ENCODE measurements at regions not wholly inside any gene's neighbourhood (a gene's known extent, or its start where the extent isn't known, plus 50 kb on each side); places are given as distances from the start of the nearest gene placed in this dataset.

GRCh38 chr17:59496178-59496577 is 69.2 kb upstream of the DHX40 start:
- H4K91ac ChIP-seq (ENCODE audit: insufficient read length, low read depth, low read length): no peak overlapping the region
- no CpG with 5 or more reads among the region's 1 CpG for WGBS (ENCODE audit: extremely low coverage, insufficient read length, low lambda C conversion rate)
- H3K79me2 ChIP-seq (ENCODE audit: insufficient read depth, low read length): no peaks in the 10 kb centered on the region
- H3K79me1 ChIP-seq (ENCODE audit: insufficient read depth, low read depth, low read length, poor library complexity, severe bottlenecking): no peaks in the 10 kb centered on the region
- no peak overlapping the region for H2BK12ac ChIP-seq (ENCODE audit: insufficient read length, low read depth, low read length)
- Mint-ChIP-seq H3K4me1 (0 out of 4 replicates have a peak, but pooled peaks cover 0 to 2% of the 10 kb centered on the region in 2 experiments), H3K27me3 (ENCODE audit: low read depth) (peaks cover 1% of the 10 kb centered on the region; the same call in 1 of the 2 replicates), H3K36me3 (ENCODE audit: insufficient read depth in 1 of 3, low read depth in 3 of 3) (no peaks in the 10 kb centered on the region; a peak in 2 of 7 replicates), H3K9me3 (peaks cover 0 to 6% of the 10 kb centered on the region in 2 experiments; a peak in 4 of 5 replicates), H3K4me3 (no peak overlapping the region), H3K27ac (no peak overlapping the region)
- no peak overlapping the region for H3T11ph ChIP-seq (ENCODE audit: low read length)
- no peak overlapping the region for H3K23ac ChIP-seq (ENCODE audit: insufficient read length, low read depth, low read length)
- H3K27me3 ChIP-seq (ENCODE audit: insufficient read depth, low read length): no peaks in the 10 kb centered on the region
- H4K20me1 ChIP-seq (ENCODE audit: control insufficient read depth, insufficient read depth, insufficient read length): no peaks in the 10 kb centered on the region
- H3K4ac ChIP-seq (ENCODE audit: low read depth, low read length): no peak overlapping the region
- no peak overlapping the region for H4K8ac ChIP-seq (replicated peaks; ENCODE audit: insufficient read length, low read depth, low read length)
- H3K56ac ChIP-seq (ENCODE audit: insufficient read length, low read depth, low read length): no peak overlapping the region
- no peak overlapping the region for H3K4me2 ChIP-seq (ENCODE audit: insufficient read depth, insufficient read length, low read length)
- H3K23me2 ChIP-seq (ENCODE audit: insufficient read length, low read depth, low read length, poor library complexity, severe bottlenecking): no peaks in the 10 kb centered on the region
- H2BK120ac ChIP-seq (ENCODE audit: low read depth, low read length, poor library complexity, severe bottlenecking): no peak overlapping the region
- H3K4me1 ChIP-seq (ENCODE audit: insufficient read depth, low read length): no peaks in the 10 kb centered on the region
- H2BK15ac ChIP-seq (ENCODE audit: low read depth, low read length): no peak overlapping the region
- H2AK5ac ChIP-seq (ENCODE audit: insufficient read length, low read length): no peak overlapping the region
- H2BK20ac ChIP-seq (ENCODE audit: low read depth, low read length, poor library complexity, severe bottlenecking): no peak overlapping the region
- no peak overlapping the region for H3K9ac ChIP-seq (ENCODE audit: extremely low read depth, insufficient read length, low read length)
- no peaks in the 10 kb centered on the region for H3K9me3 ChIP-seq (ENCODE audit: control insufficient read depth, low read depth, low read length)
- H3K27ac ChIP-seq (ENCODE audit: insufficient read length, low read depth, low read length): no peak overlapping the region
- no peak for DNase-seq
- TF ChIP-seq, protein P1, sequence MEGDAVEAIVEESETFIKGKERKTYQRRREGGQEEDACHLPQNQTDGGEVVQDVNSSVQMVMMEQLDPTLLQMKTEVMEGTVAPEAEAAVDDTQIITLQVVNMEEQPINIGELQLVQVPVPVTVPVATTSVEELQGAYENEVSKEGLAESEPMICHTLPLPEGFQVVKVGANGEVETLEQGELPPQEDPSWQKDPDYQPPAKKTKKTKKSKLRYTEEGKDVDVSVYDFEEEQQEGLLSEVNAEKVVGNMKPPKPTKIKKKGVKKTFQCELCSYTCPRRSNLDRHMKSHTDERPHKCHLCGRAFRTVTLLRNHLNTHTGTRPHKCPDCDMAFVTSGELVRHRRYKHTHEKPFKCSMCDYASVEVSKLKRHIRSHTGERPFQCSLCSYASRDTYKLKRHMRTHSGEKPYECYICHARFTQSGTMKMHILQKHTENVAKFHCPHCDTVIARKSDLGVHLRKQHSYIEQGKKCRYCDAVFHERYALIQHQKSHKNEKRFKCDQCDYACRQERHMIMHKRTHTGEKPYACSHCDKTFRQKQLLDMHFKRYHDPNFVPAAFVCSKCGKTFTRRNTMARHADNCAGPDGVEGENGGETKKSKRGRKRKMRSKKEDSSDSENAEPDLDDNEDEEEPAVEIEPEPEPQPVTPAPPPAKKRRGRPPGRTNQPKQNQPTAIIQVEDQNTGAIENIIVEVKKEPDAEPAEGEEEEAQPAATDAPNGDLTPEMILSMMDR (conservative IDR thresholded peaks at IDR 0.05): no peak
- H4K5ac ChIP-seq (ENCODE audit: insufficient read length, low read depth, low read length): no peak overlapping the region
- no peak overlapping the region for H2AFZ ChIP-seq (ENCODE audit: low read length)
- H3K14ac ChIP-seq (ENCODE audit: insufficient read depth, low read length): no peak overlapping the region
- H2BK5ac ChIP-seq (ENCODE audit: insufficient read length, low read length): no peak overlapping the region
- no peak overlapping the region for H3K18ac ChIP-seq (ENCODE audit: insufficient read length, low read depth, low read length)
